ENCODE measurements at regions not wholly inside any gene's neighbourhood (a gene's known extent, or its start where the extent isn't known, plus 50 kb on each side); places are given as distances from the start of the nearest gene placed in this dataset.

- Histone ChIP-seq H3K27me3 (no peaks in the 10 kb centered on the region), H3K4me3 (no peak overlapping the region), H3K9me3 (no peaks in the 10 kb centered on the region), H3K36me3 (no peaks in the 10 kb centered on the region), H3K27ac (no peak overlapping the region), H3K4me1 (no peaks in the 10 kb centered on the region)
- 90% methylated on average over 2 of the region's 9 CpGs for WGBS (ENCODE audit: insufficient coverage, low coverage, low lambda C conversion rate, missing lambda C conversion rate)
- DNase-seq (no peak), ATAC-seq (no peak)
- TF ChIP-seq CTCF (IDR thresholded peaks at IDR 0.05) (no peak), POLR2A (IDR thresholded peaks at IDR 0.05) (no peak)
- intact Hi-C loops (cut with DNase I), result no loop called here
Measured at GRCh38 chr11:70743941-70744351, 345.6 kb downstream of the CTTN start.

DNA sequence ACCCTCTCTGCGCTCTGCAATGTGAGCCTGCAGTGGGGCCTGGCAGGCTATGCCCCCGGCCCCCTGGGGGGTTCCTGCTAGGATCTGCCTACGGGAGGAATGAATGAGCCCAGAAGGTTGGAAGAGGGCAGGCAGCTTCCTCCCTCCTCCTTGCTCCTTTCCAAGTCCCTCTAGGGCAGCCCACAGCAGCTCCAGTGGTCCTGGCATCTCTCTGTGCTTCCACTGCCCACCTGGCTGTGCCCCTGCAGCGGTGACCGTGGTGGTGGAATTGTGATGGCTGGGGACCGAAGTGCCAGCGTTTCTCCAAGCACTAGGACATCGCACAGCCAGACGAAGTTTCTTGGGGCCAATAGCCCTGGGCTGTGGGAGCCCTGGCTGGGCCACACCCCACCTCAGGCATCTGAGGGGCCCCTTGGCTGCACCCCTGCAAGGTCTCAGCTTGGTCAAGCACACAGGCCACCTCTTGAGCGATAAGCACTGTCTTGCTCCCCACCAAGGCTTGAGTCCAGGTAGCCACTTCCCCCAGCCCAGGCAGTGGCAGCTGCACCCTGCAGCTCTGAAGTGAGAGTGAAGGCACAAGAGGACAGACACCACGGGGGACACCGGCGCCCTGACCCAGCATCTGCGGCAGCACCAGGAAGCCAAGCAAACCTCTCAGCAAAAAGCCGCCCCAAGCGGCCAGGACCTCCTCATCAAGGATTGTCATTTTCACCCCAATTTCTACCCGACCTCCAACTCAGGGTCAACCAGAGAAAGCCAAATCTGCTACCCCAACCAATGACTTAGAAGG is 346.3 kb downstream of the CTTN start:
- Histone ChIP-seq H3K4me3 (no peak overlapping the region), H3K27me3 (no peaks in the 10 kb centered on the region), H3K9me3 (no peaks in the 10 kb centered on the region), H3K4me1 (no peaks in the 10 kb centered on the region), H3K36me3 (no peaks in the 10 kb centered on the region), H3K27ac (no peak overlapping the region)
- 100% methylated on average over 1 of the region's 17 CpGs for WGBS (ENCODE audit: insufficient coverage, low coverage, low lambda C conversion rate, missing lambda C conversion rate)
- TF ChIP-seq CTCF (IDR thresholded peaks at IDR 0.05), result no peak
- no peak for TF ChIP-seq POLR2A (IDR thresholded peaks at IDR 0.05)
- no peak for ATAC-seq
- DNase-seq, result no peak
- intact Hi-C loops (cut with DNase I), result no loop called here

- Histone ChIP-seq H3K4me3 (no peak overlapping the region), H3K36me3 (no peaks in the 10 kb centered on the region), H3K4me1 (no peaks in the 10 kb centered on the region), H3K9me3 (no peaks in the 10 kb centered on the region), H3K27me3 (no peaks in the 10 kb centered on the region), H3K27ac (no peak overlapping the region)
- DNase-seq (no peak), ATAC-seq (no peak)
- TF ChIP-seq POLR2A (IDR thresholded peaks at IDR 0.05), result no peak
- TF ChIP-seq CTCF (IDR thresholded peaks at IDR 0.05), result no peak
- intact Hi-C loops (cut with DNase I), result no loop called here
- 94% methylated on average over 5 of the region's 11 CpGs for WGBS (ENCODE audit: insufficient coverage, low coverage, low lambda C conversion rate, missing lambda C conversion rate)
Measured at GRCh38 chr11:70745451-70745850, 347.1 kb downstream of the CTTN start.

- no peaks in the 10 kb centered on the region for H3K27me3 ChIP-seq
- H3K36me3 ChIP-seq, result no peaks in the 10 kb centered on the region
- DNase-seq (no peak), ATAC-seq (no peak)
- no peak for TF ChIP-seq POLR2A (IDR thresholded peaks at IDR 0.05)
- no peak for TF ChIP-seq CTCF (IDR thresholded peaks at IDR 0.05)
- no peaks in the 10 kb centered on the region for H3K4me1 ChIP-seq
- no peak overlapping the region for H3K4me3 ChIP-seq
- 90% methylated on average over 2 of the region's 8 CpGs for WGBS (ENCODE audit: insufficient coverage, low coverage, low lambda C conversion rate, missing lambda C conversion rate)
- H3K9me3 ChIP-seq, result peaks cover 0 to 4% (median 2%) of the 10 kb centered on the region in 4 donors
- intact Hi-C loops (cut with DNase I), result no loop called here
- no peak overlapping the region for H3K27ac ChIP-seq
Measured at GRCh38 chr11:70745941-70746340, 347.6 kb downstream of the CTTN start.
